HCT116 (cell line): ENCODE measurements at regions not wholly inside any gene's neighbourhood (a gene's known extent, or its start where the extent isn't known, plus 50 kb on each side); places are given as distances from the start of the nearest gene placed in this dataset.

Experiments
- ATAC-seq: fragments of 200-7000 bp; cut with Tn5 transposase; 2 replicates; pipeline ENCODE4 v1.9.1; 2020; ENCODE audit warnings: mild to moderate bottlenecking, moderate library complexity
- BruUV-seq: library from RNA; stranded (reverse); fragments of 400-500 nt; replicated peaks from 2 replicates; lab custom pipeline; 2021; lab: Mats Ljungman, UMichigan
- CTCF ChIA-PET: fragments of 300-600 bp; sonication (Branson Sonifier 250); formaldehyde crosslinking; loops from one replicate; lab custom pipeline; 2021; ENCODE audit warnings: antibody characterized with exemption; lab: Charles Lee
- POLR2A ChIA-PET: fragments of 300-600, 350-600 bp; sonication (Branson Sonifier 250); formaldehyde crosslinking; loops from one replicate; lab custom pipeline; 2021; ENCODE audit warnings: antibody characterized with exemption; lab: Charles Lee
- RAD21 ChIA-PET, 2 experiments: fragments of 300-600 bp; sonication (Branson Sonifier 250); formaldehyde crosslinking; loops; one replicate each; lab custom pipeline; 2023; ENCODE audit warnings: low total read pairs in 2 of 2; ENCODE audit not compliant: uncharacterized antibody in 2 of 2, unreplicated experiment in 2 of 2, low non-redundant PET in 1 of 2; lab: Charles Lee
- DNase-seq: peaks from one replicate; pipeline ENCODE4 v3.0.0-alpha.2; 2010; ENCODE audit warnings: low read depth, low spot score
- H2AFZ ChIP-seq: fragments of 200-600 bp; shearing (Covaris generic), sonication (generic); 2 replicates; pipeline ENCODE4 v1.6.1; 2017; ENCODE audit warnings: low read depth, mixed run types, mixed read lengths, antibody characterized with exemption, low read length; ENCODE audit not compliant: poor library complexity, severe bottlenecking
- H3K27ac ChIP-seq: 2 replicates; pipeline ENCODE4 v1.5.1; 2012; ENCODE audit warnings: low read depth, low read length
- H3K27me3 ChIP-seq: fragments of 200-600 bp; sonication (generic); 2 replicates; pipeline ENCODE4 v1.6.1; 2016; ENCODE audit warnings: mixed run types, low read length, mixed read lengths; ENCODE audit not compliant: insufficient read depth
- H3K36me3 ChIP-seq, 2 experiments: fragments of 200-500 bp in 1 of 2; fragments of 200-600 bp in 1 of 2; sonication (Bioruptor generic) in 1 of 2; sonication (generic) in 1 of 2; 2 replicates each; pipeline versions ENCODE4 v1.5.1 to v1.6.1; 2014 to 2016; ENCODE audit warnings: low read length in 2 of 2, inconsistent platforms in 1 of 2, mixed read lengths in 1 of 2, mixed run types in 1 of 2; ENCODE audit not compliant: insufficient read depth in 2 of 2, control insufficient read depth in 1 of 2
- H3K4me1 ChIP-seq, 2 experiments: fragments of 200-600 bp in 1 of 2; sonication (generic) in 1 of 2; 2 replicates each; pipeline versions ENCODE4 v1.5.1 to v1.6.1; 2012 to 2017; ENCODE audit warnings: low read length in 2 of 2, inconsistent platforms in 1 of 2, mild to moderate bottlenecking in 1 of 2, mixed read lengths in 1 of 2, mixed run types in 1 of 2, moderate library complexity in 1 of 2; ENCODE audit not compliant: insufficient read depth in 2 of 2, control insufficient read depth in 1 of 2
- H3K4me2 ChIP-seq: fragments of 200-600 bp; sonication (generic); 2 replicates; pipeline ENCODE4 v1.6.1; 2017; ENCODE audit warnings: mixed run types, low read length, mixed read lengths
- H3K4me3 ChIP-seq, 2 experiments: fragments of 200-600 bp in 1 of 2; sonication (generic) in 1 of 2; replicated peaks in 1 of 2; 2 replicates each; pipeline ENCODE4 v1.5.1; 2011 to 2016; ENCODE audit warnings: low read length in 2 of 2, control low read depth in 1 of 2, low read depth in 1 of 2, mild to moderate bottlenecking in 1 of 2, mixed read lengths in 1 of 2, mixed run types in 1 of 2
- H3K79me2 ChIP-seq: fragments of 200-600 bp; sonication (generic); 2 replicates; pipeline ENCODE4 v1.6.1; 2017; ENCODE audit warnings: mild to moderate bottlenecking, mixed run types, low read length, moderate library complexity, mixed read lengths; ENCODE audit not compliant: insufficient read depth
- H3K9ac ChIP-seq: fragments of 200-600 bp; sonication (generic); 2 replicates; pipeline ENCODE4 v1.6.1; 2016; ENCODE audit warnings: low read length, mixed read lengths
- H3K9me2 ChIP-seq: fragments of 200-600 bp; sonication (generic), shearing (Covaris generic); 2 replicates; pipeline ENCODE4 v1.6.1; 2017; ENCODE audit warnings: mixed run types, mild to moderate bottlenecking, moderate library complexity; ENCODE audit not compliant: insufficient read depth
- H3K9me3 ChIP-seq, 2 experiments: fragments of 200-500 bp in 1 of 2; fragments of 200-600 bp in 1 of 2; sonication (Bioruptor generic) in 1 of 2; sonication (generic) in 1 of 2; 2 replicates each; pipeline ENCODE4 v1.6.1; 2014 to 2017; ENCODE audit warnings: low read length in 2 of 2, mixed read lengths in 2 of 2, inconsistent platforms in 1 of 2, low read depth in 1 of 2, mild to moderate bottlenecking in 1 of 2, mixed run types in 1 of 2, moderate library complexity in 1 of 2; ENCODE audit not compliant: control insufficient read depth in 1 of 2, insufficient read depth in 1 of 2
- H4K20me1 ChIP-seq: fragments of 200-600 bp; sonication (generic), shearing (Covaris generic); 2 replicates; pipeline ENCODE4 v1.6.1; 2017; ENCODE audit warnings: mixed run types, mild to moderate bottlenecking, moderate library complexity; ENCODE audit not compliant: insufficient read depth
- CBX3 ChIP-seq: IDR thresholded peaks from 2 replicates; pipeline ENCODE4 v1.6.1; 2012; ENCODE audit warnings: low read depth
- CEBPB ChIP-seq: IDR thresholded peaks from 2 replicates; pipeline ENCODE4 v1.6.1; 2012; ENCODE audit warnings: low read depth
- EGR1 ChIP-seq: IDR thresholded peaks from 2 replicates; pipeline ENCODE4 v1.6.1; 2012; ENCODE audit warnings: low read depth
- ELF1 ChIP-seq: IDR thresholded peaks from 2 replicates; pipeline ENCODE4 v1.6.1; 2012; ENCODE audit warnings: low read depth, borderline replicate concordance
- EZH2 ChIP-seq: fragments of 200-600 bp; sonication (generic); IDR thresholded peaks from 2 replicates; pipeline ENCODE4 v1.6.1; 2017; ENCODE audit warnings: antibody characterized with exemption, mixed run types
- EZH2phosphoT487 ChIP-seq: fragments of 200-600 bp; IDR thresholded peaks from 2 replicates; pipeline ENCODE4 v1.6.1; 2018; ENCODE audit warnings: antibody characterized with exemption, borderline replicate concordance
- FOSL1 ChIP-seq: IDR thresholded peaks from 2 replicates; pipeline ENCODE4 v1.6.1; 2012; ENCODE audit warnings: low read depth
- JUND ChIP-seq: IDR thresholded peaks from 2 replicates; pipeline ENCODE4 v1.6.1; 2012
- POLR2A ChIP-seq: IDR thresholded peaks from 2 replicates; pipeline ENCODE4 v1.7.0; 2011; ENCODE audit warnings: borderline replicate concordance; ENCODE audit not compliant: insufficient read depth, insufficient read length; ENCODE audit errors: extremely low read depth
- RAD21 ChIP-seq: IDR thresholded peaks from 2 replicates; pipeline ENCODE4 v1.6.1; 2012; ENCODE audit warnings: low read depth, mild to moderate bottlenecking
- SP1 ChIP-seq: IDR thresholded peaks from 2 replicates; pipeline ENCODE4 v1.6.1; 2012; ENCODE audit warnings: low read depth
- SRF ChIP-seq: IDR thresholded peaks from 2 replicates; pipeline ENCODE4 v1.6.1; 2012; ENCODE audit warnings: low read depth
- YY1 ChIP-seq: IDR thresholded peaks from 2 replicates; pipeline ENCODE4 v1.6.1; 2011; ENCODE audit warnings: low read length, low read depth, moderate library complexity, mild to moderate bottlenecking; ENCODE audit not compliant: insufficient replicate concordance; ENCODE audit errors: extremely low read depth
- ZFX ChIP-seq: fragments of 450-650 bp; IDR thresholded peaks from 2 replicates; pipeline ENCODE4 v1.6.1; 2017
- ZNF274 ChIP-seq: fragments of 200-500 bp; sonication (Bioruptor generic); IDR thresholded peaks from 2 replicates; pipeline ENCODE4 v1.6.1; 2014; ENCODE audit warnings: mild to moderate bottlenecking, low read depth, low read length, inconsistent platforms
- intact Hi-C: fragments of 100-400 bp; cut with micrococcal nuclease; formaldehyde crosslinking; loops from 2 replicates; pipeline ENCODE4 v1.10.0; 2022
- TF ChIP-seq, protein P1 (sequence below): IDR thresholded peaks from 2 replicates; pipeline ENCODE4 v1.6.1; 2012; ENCODE audit warnings: low read depth
- TF ChIP-seq, protein P2 (sequence below): IDR thresholded peaks from 2 replicates; pipeline ENCODE4 v1.6.1; 2012
- TF ChIP-seq, protein P3 (sequence below), 3 experiments: fragments of 200-600 bp in 1 of 3; sonication (generic) in 1 of 3; IDR thresholded peaks in 2 of 3; conservative IDR thresholded peaks in 1 of 3; 2 replicates each; pipeline ENCODE4 v1.5.1; 2012 to 2017; ENCODE audit warnings: low read depth in 2 of 3, low read length in 2 of 3, antibody characterized with exemption in 1 of 3, borderline replicate concordance in 1 of 3, control low read depth in 1 of 3, mild to moderate bottlenecking in 1 of 3, mixed read lengths in 1 of 3, mixed run types in 1 of 3, moderate library complexity in 1 of 3; ENCODE audit not compliant: insufficient read depth in 1 of 3
- TF ChIP-seq, protein P4 (sequence below): IDR thresholded peaks from 2 replicates; pipeline ENCODE4 v1.6.1; 2012
- TF ChIP-seq, protein P5 (sequence below): IDR thresholded peaks from 2 replicates; pipeline ENCODE4 v1.6.1; 2011; ENCODE audit warnings: mild to moderate bottlenecking, low read length, moderate library complexity; ENCODE audit not compliant: insufficient replicate concordance; ENCODE audit errors: extremely low read depth

DNA sequence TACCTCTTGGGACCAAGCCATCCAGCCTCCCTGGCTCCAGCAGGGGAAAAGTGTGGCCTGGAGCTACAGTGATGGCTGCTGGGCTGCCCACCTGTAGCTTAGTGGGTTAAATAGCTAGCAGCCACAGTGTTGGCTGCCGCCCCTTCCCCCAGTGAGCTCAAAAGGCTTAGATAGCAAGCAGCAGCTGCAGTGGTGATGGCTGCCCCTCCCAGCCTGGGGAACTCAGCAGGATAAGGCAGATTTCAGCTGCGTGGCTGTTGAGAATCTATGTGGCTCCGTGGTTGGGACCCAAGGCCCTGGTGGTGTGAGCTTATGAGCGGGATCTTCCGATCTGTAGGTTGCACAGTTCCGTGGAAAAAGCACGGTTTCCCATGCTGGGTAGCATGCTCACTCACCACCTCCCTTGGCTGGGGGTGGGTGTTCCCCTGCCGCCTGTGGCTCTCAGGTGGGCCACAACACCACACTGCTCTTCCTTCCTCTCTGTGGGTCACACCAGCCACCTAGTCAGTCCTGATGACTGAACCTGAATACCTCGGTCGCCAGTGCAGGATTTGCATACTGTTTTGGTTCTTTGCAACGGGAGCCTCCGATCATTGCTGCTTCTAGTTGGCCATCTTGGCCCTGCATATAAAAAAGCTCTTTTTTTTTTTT, 946.5 kb upstream of the FAM98A start:
- Histone ChIP-seq H3K4me2 (no peak overlapping the region), H3K36me3 (no peaks in the 10 kb centered on the region), H3K4me1 (no peaks in the 10 kb centered on the region), H3K9ac (no peak overlapping the region), H3K9me3 (peaks cover 10 to 15% of the 10 kb centered on the region in 2 experiments; a peak in 2 of 4 replicates), H4K20me1 (no peaks in the 10 kb centered on the region), H3K4me3 (no peak overlapping the region), H3K9me2 (no peaks in the 10 kb centered on the region), H2AFZ (no peak overlapping the region), H3K79me2 (no peaks in the 10 kb centered on the region), H3K27ac (no peak overlapping the region), H3K27me3 (no peaks in the 10 kb centered on the region)
- RAD21 ChIA-PET, result no interaction called here
- intact Hi-C loops, result no loop called here
- POLR2A ChIA-PET, result no interaction called here
- CTCF ChIA-PET, result no interaction called here
- no peak for TF ChIP-seq YY1
- no peak for TF ChIP-seq CEBPB
- TF ChIP-seq, protein P1, sequence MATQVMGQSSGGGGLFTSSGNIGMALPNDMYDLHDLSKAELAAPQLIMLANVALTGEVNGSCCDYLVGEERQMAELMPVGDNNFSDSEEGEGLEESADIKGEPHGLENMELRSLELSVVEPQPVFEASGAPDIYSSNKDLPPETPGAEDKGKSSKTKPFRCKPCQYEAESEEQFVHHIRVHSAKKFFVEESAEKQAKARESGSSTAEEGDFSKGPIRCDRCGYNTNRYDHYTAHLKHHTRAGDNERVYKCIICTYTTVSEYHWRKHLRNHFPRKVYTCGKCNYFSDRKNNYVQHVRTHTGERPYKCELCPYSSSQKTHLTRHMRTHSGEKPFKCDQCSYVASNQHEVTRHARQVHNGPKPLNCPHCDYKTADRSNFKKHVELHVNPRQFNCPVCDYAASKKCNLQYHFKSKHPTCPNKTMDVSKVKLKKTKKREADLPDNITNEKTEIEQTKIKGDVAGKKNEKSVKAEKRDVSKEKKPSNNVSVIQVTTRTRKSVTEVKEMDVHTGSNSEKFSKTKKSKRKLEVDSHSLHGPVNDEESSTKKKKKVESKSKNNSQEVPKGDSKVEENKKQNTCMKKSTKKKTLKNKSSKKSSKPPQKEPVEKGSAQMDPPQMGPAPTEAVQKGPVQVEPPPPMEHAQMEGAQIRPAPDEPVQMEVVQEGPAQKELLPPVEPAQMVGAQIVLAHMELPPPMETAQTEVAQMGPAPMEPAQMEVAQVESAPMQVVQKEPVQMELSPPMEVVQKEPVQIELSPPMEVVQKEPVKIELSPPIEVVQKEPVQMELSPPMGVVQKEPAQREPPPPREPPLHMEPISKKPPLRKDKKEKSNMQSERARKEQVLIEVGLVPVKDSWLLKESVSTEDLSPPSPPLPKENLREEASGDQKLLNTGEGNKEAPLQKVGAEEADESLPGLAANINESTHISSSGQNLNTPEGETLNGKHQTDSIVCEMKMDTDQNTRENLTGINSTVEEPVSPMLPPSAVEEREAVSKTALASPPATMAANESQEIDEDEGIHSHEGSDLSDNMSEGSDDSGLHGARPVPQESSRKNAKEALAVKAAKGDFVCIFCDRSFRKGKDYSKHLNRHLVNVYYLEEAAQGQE, result no peak
- TF ChIP-seq, protein P2, sequence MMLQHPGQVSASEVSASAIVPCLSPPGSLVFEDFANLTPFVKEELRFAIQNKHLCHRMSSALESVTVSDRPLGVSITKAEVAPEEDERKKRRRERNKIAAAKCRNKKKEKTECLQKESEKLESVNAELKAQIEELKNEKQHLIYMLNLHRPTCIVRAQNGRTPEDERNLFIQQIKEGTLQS, result no peak
- no peak for TF ChIP-seq ELF1
- no peak for TF ChIP-seq ZFX
- no peak for TF ChIP-seq JUND
- TF ChIP-seq ZNF274, result no peak
- TF ChIP-seq EZH2phosphoT487, result no peak
- TF ChIP-seq FOSL1, result no peak
- TF ChIP-seq, protein P3, sequence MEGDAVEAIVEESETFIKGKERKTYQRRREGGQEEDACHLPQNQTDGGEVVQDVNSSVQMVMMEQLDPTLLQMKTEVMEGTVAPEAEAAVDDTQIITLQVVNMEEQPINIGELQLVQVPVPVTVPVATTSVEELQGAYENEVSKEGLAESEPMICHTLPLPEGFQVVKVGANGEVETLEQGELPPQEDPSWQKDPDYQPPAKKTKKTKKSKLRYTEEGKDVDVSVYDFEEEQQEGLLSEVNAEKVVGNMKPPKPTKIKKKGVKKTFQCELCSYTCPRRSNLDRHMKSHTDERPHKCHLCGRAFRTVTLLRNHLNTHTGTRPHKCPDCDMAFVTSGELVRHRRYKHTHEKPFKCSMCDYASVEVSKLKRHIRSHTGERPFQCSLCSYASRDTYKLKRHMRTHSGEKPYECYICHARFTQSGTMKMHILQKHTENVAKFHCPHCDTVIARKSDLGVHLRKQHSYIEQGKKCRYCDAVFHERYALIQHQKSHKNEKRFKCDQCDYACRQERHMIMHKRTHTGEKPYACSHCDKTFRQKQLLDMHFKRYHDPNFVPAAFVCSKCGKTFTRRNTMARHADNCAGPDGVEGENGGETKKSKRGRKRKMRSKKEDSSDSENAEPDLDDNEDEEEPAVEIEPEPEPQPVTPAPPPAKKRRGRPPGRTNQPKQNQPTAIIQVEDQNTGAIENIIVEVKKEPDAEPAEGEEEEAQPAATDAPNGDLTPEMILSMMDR (IDR thresholded peaks at IDR 0.05 in 2 of 3, conservative IDR thresholded peaks at IDR 0.05 in 1 of 3; ENCODE audit: borderline replicate concordance in 1 of 3, insufficient read depth in 1 of 3, low read depth in 2 of 3, low read length in 2 of 3), result no peak
- TF ChIP-seq POLR2A, result no peak
- no peak for TF ChIP-seq EGR1
- TF ChIP-seq SRF, result no peak
- no peak for TF ChIP-seq EZH2
- TF ChIP-seq SP1, result no peak
- TF ChIP-seq, protein P4, sequence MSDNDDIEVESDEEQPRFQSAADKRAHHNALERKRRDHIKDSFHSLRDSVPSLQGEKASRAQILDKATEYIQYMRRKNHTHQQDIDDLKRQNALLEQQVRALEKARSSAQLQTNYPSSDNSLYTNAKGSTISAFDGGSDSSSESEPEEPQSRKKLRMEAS, result no peak
- no peak for TF ChIP-seq CBX3
- TF ChIP-seq, protein P5, sequence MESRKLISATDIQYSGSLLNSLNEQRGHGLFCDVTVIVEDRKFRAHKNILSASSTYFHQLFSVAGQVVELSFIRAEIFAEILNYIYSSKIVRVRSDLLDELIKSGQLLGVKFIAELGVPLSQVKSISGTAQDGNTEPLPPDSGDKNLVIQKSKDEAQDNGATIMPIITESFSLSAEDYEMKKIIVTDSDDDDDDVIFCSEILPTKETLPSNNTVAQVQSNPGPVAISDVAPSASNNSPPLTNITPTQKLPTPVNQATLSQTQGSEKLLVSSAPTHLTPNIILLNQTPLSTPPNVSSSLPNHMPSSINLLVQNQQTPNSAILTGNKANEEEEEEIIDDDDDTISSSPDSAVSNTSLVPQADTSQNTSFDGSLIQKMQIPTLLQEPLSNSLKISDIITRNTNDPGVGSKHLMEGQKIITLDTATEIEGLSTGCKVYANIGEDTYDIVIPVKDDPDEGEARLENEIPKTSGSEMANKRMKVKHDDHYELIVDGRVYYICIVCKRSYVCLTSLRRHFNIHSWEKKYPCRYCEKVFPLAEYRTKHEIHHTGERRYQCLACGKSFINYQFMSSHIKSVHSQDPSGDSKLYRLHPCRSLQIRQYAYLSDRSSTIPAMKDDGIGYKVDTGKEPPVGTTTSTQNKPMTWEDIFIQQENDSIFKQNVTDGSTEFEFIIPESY, result no peak
- no peak for TF ChIP-seq RAD21
- no TSS peak for BruUV-seq
- ATAC-seq, result no peak
- no peak for DNase-seq
